Vagina (tissue), 2 donors: ENCODE measurements at regions not wholly inside any gene's neighbourhood (a gene's known extent, or its start where the extent isn't known, plus 50 kb on each side); places are given as distances from the start of the nearest gene placed in this dataset.

Experiments used
- DNase-seq, 2 donors: peaks; one replicate each; pipeline ENCODE4 v3.0.0-alpha.2; 2017; ENCODE audit errors: extremely low spot score in 2 of 2
- H3K27ac ChIP-seq: fragments of 200-600 bp; sonication (generic); one replicate; pipeline ENCODE4 v1.5.1; 2019
- H3K27me3 ChIP-seq: fragments of 200-600 bp; sonication (generic); one replicate; pipeline ENCODE4 v1.5.1; 2019
- H3K36me3 ChIP-seq, 2 donors: fragments of 200-600 bp; sonication (generic); one replicate each; pipeline ENCODE4 v1.5.1; 2017 to 2019
- H3K4me1 ChIP-seq: fragments of 200-600 bp; sonication (generic); one replicate; pipeline ENCODE4 v1.5.1; 2019
- H3K4me3 ChIP-seq, 2 donors: fragments of 200-600 bp; sonication (generic); 1 replicate in 1 of 2; 2 replicates in 1 of 2; pipeline ENCODE4 v1.5.1; 2016 to 2019
- H3K9me3 ChIP-seq: fragments of 200-600 bp; sonication (generic); one replicate; pipeline ENCODE4 v1.5.1; 2019
- POLR2A ChIP-seq, 2 donors: fragments of 450-650 bp; IDR thresholded peaks; one replicate each; pipeline ENCODE4 v1.6.1; 2017; ENCODE audit warnings: antibody characterized with exemption in 2 of 2, mild to moderate bottlenecking in 2 of 2, moderate library complexity in 2 of 2
- POLR2AphosphoS5 ChIP-seq, 2 donors: sonication (generic); formaldehyde crosslinking; IDR thresholded peaks; one replicate each; pipeline ENCODE4 v1.9.0; 2017; ENCODE audit warnings: antibody characterized with exemption in 2 of 2, mild to moderate bottlenecking in 2 of 2, low read depth in 1 of 2; ENCODE audit not compliant: insufficient read depth in 1 of 2
- intact Hi-C: fragments of 100-400 bp; cut with DNase I; formaldehyde crosslinking; loops from one replicate; pipeline ENCODE4 v1.15.1; 2023
- TF ChIP-seq, protein P1 (sequence below), 3 experiments: fragments of 450-650 bp in 2 of 3; fragments of 200-600 bp in 1 of 3; sonication (generic) in 1 of 3; IDR thresholded peaks; one replicate each; pipeline ENCODE4 v1.5.1; 2017 to 2019; ENCODE audit warnings: antibody characterized with exemption in 3 of 3, mild to moderate bottlenecking in 2 of 3, moderate library complexity in 2 of 3

DNA sequence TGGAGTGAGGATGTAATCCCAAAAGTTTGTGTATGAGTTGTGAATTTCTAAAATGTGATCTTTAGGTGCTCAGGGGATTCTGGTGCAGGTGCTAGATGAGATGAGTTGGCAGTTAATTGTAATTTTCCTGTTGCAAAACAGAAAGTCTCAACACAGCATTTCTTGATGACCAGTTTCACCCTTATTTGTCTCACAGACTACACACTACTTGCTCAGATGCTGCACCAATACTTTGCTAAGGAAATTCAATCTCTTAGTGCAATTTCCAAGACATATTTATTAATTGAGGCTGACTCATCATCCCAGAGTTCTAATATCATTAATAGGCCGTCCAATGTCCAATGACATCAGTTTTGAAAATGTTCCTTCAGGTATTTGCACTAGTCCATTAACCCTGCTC is 159.2 kb upstream of the SFRP2 start:
- Histone ChIP-seq H3K9me3 (no peaks in the 10 kb centered on the region), H3K4me1 (no peaks in the 10 kb centered on the region), H3K36me3 (no peaks in the 10 kb centered on the region), H3K4me3 (no peak overlapping the region), H3K27me3 (no peaks in the 10 kb centered on the region), H3K27ac (no peak overlapping the region)
- DNase-seq = no peak
- intact Hi-C loops = no loop called here
- TF ChIP-seq, protein P1, sequence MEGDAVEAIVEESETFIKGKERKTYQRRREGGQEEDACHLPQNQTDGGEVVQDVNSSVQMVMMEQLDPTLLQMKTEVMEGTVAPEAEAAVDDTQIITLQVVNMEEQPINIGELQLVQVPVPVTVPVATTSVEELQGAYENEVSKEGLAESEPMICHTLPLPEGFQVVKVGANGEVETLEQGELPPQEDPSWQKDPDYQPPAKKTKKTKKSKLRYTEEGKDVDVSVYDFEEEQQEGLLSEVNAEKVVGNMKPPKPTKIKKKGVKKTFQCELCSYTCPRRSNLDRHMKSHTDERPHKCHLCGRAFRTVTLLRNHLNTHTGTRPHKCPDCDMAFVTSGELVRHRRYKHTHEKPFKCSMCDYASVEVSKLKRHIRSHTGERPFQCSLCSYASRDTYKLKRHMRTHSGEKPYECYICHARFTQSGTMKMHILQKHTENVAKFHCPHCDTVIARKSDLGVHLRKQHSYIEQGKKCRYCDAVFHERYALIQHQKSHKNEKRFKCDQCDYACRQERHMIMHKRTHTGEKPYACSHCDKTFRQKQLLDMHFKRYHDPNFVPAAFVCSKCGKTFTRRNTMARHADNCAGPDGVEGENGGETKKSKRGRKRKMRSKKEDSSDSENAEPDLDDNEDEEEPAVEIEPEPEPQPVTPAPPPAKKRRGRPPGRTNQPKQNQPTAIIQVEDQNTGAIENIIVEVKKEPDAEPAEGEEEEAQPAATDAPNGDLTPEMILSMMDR (IDR thresholded peaks at IDR 0.05) = no peak
- TF ChIP-seq POLR2A (IDR thresholded peaks at IDR 0.05) (no peak), POLR2AphosphoS5 (IDR thresholded peaks at IDR 0.05; ENCODE audit: insufficient read depth in 1 of 2, low read depth in 1 of 2) (no peak)

GRCh38 chr4:153947124-153947523 is 158.2 kb upstream of the SFRP2 start:
- Histone ChIP-seq H3K27ac (no peak overlapping the region), H3K4me1 (no peaks in the 10 kb centered on the region), H3K4me3 (no peak overlapping the region), H3K9me3 (no peaks in the 10 kb centered on the region), H3K27me3 (no peaks in the 10 kb centered on the region), H3K36me3 (no peaks in the 10 kb centered on the region)
- DNase-seq = no peak
- TF ChIP-seq POLR2AphosphoS5 (IDR thresholded peaks at IDR 0.05; ENCODE audit: insufficient read depth in 1 of 2, low read depth in 1 of 2) (no peak), POLR2A (IDR thresholded peaks at IDR 0.05) (no peak)
- TF ChIP-seq, protein P1 (IDR thresholded peaks at IDR 0.05) = no peak
- intact Hi-C loops = no loop called here

- H3K27ac ChIP-seq = no peak overlapping the region
- H3K36me3 ChIP-seq = no peaks in the 10 kb centered on the region
- H3K4me3 ChIP-seq = no peak overlapping the region
- H3K27me3 ChIP-seq = no peaks in the 10 kb centered on the region
- TF ChIP-seq POLR2AphosphoS5 (IDR thresholded peaks at IDR 0.05; ENCODE audit: insufficient read depth in 1 of 2, low read depth in 1 of 2) (no peak), POLR2A (IDR thresholded peaks at IDR 0.05) (no peak)
- TF ChIP-seq, protein P1 (IDR thresholded peaks at IDR 0.05) = no peak
- intact Hi-C loops = no loop called here
- no peaks in the 10 kb centered on the region for H3K4me1 ChIP-seq
- H3K9me3 ChIP-seq = no peaks in the 10 kb centered on the region
- DNase-seq = no peak
Observed at GRCh38 chr4:153945704-153946103, 156.8 kb upstream of the SFRP2 start.

GRCh38 chr4:153943738-153944415 is 155.0 kb upstream of the SFRP2 start:
- H3K9me3 ChIP-seq = no peaks in the 10 kb centered on the region
- no peaks in the 10 kb centered on the region for H3K36me3 ChIP-seq
- no peak overlapping the region for H3K4me3 ChIP-seq
- no peaks in the 10 kb centered on the region for H3K27me3 ChIP-seq
- DNase-seq = no peak
- TF ChIP-seq, protein P1 (IDR thresholded peaks at IDR 0.05) = no peak
- TF ChIP-seq POLR2AphosphoS5 (IDR thresholded peaks at IDR 0.05; ENCODE audit: insufficient read depth in 1 of 2, low read depth in 1 of 2) = no peak
- TF ChIP-seq POLR2A (IDR thresholded peaks at IDR 0.05) = no peak
- intact Hi-C loops = no loop called here
- H3K27ac ChIP-seq = no peak overlapping the region
- no peaks in the 10 kb centered on the region for H3K4me1 ChIP-seq

DNA sequence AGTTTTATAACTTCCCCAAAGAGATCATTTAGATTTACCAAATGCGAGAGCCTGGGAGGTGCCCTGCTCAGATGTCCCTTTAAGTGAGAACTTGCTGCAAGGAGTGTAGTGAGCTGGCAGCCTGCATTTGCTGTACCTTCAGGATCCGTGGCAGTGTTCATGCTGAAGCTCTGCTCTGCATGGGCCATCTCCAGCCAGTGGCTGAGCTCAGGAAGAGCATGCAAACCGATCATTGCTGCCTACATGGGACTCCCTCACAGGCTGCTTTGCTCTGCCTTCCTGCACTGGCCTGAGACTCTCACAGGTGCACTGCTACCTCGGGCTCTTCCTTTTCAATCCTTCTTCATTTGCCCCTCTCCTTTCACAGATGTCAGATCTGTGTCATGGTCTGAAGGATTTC is 152.0 kb upstream of the SFRP2 start:
- DNase-seq = no peak
- intact Hi-C loops = no loop called here
- TF ChIP-seq, protein P1 (IDR thresholded peaks at IDR 0.05) = no peak
- TF ChIP-seq POLR2A (IDR thresholded peaks at IDR 0.05) (no peak), POLR2AphosphoS5 (IDR thresholded peaks at IDR 0.05; ENCODE audit: insufficient read depth in 1 of 2, low read depth in 1 of 2) (no peak)
- no peaks in the 10 kb centered on the region for H3K9me3 ChIP-seq
- no peaks in the 10 kb centered on the region for H3K4me1 ChIP-seq
- H3K27me3 ChIP-seq = no peaks in the 10 kb centered on the region
- no peak overlapping the region for H3K27ac ChIP-seq
- no peak overlapping the region for H3K4me3 ChIP-seq
- no peaks in the 10 kb centered on the region for H3K36me3 ChIP-seq
